Upper lobe of right lung (tissue), 1 donor: ENCODE measurements at regions not wholly inside any gene's neighbourhood (a gene's known extent, or its start where the extent isn't known, plus 50 kb on each side); places are given as distances from the start of the nearest gene placed in this dataset.
A peak's percentile ranks its signal among the peaks of the same experiment; 100 is the strongest.

Source experiments
- ATAC-seq: fragments of 200-7000 bp; cut with Tn5 transposase; one replicate; pipeline ENCODE4 v1.9.1; 2020; ENCODE audit warnings: mild to moderate bottlenecking, moderate library complexity
- DNase-seq: peaks from one replicate; pipeline ENCODE4 v3.0.0-alpha.2; 2020
- H3K27ac ChIP-seq: fragments of 200-600 bp; one replicate; pipeline ENCODE4 v1.8.0; 2022
- H3K27me3 ChIP-seq: fragments of 200-600 bp; one replicate; pipeline ENCODE4 v1.8.0; 2022; ENCODE audit warnings: mild to moderate bottlenecking
- H3K36me3 ChIP-seq: fragments of 200-600 bp; one replicate; pipeline ENCODE4 v1.8.0; 2022
- H3K4me1 ChIP-seq: fragments of 200-600 bp; one replicate; pipeline ENCODE4 v1.8.0; 2022
- H3K4me3 ChIP-seq: fragments of 200-600 bp; one replicate; pipeline ENCODE4 v1.8.0; 2022; ENCODE audit warnings: mild to moderate bottlenecking
- H3K9me3 ChIP-seq: fragments of 200-600 bp; one replicate; pipeline ENCODE4 v1.8.0; 2022
- intact Hi-C: fragments of 100-400 bp; cut with DNase I; formaldehyde crosslinking; loops from one replicate; pipeline ENCODE4 v1.11.0; 2022
- TF ChIP-seq, protein P1 (sequence below): fragments of 200-600 bp; IDR thresholded peaks from one replicate; pipeline ENCODE4 v1.8.0; 2022; ENCODE audit warnings: antibody characterized with exemption
- donor health status: DM: no; HTN: yes; CAD: no; lungs with severe emphysema.

DNA sequence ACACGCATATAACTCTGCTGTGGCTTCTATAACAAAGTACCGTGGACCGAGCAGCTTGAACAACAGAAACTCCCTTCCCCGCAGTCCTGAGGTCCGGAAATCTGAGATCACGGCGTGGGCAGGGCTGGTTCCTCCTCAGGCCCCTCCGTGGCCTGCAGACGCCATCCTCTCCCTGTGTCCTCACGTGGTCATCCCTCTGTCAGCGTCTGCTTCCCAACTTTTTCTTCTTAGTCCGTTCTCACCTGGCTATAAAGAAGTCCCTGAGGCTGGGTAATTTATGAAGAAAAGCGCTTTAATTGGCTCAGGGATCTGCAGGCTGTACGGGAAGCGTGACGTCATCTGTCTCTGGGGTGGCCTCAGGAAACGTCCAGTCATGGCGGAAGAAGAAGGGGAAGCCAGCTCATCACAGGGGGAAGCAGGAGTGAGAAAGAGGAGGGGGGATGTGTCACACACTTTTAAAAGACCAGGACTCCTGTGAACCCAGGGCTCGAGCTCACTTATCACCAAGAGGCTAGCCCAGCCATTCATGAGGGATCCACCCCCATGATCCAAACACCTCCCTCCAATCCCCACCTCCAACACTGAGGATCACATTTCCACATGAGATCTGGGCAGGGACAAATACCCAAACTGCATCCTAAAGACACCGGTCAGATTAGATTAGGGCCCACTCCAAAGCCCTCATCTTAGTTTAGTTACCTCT, 91.2 kb upstream of the INSIG1 start:
- Histone ChIP-seq H3K4me3 (peak overlapping the region; percentile 25), H3K36me3 (no peaks in the 10 kb centered on the region), H3K27me3 (no peaks in the 10 kb centered on the region), H3K9me3 (no peaks in the 10 kb centered on the region), H3K4me1 (no peaks in the 10 kb centered on the region), H3K27ac (peak overlapping the region; percentile 87)
- ATAC-seq (peak; percentile 65), DNase-seq (peak; percentile 80)
- intact Hi-C loops = no loop called here
- TF ChIP-seq, protein P1, sequence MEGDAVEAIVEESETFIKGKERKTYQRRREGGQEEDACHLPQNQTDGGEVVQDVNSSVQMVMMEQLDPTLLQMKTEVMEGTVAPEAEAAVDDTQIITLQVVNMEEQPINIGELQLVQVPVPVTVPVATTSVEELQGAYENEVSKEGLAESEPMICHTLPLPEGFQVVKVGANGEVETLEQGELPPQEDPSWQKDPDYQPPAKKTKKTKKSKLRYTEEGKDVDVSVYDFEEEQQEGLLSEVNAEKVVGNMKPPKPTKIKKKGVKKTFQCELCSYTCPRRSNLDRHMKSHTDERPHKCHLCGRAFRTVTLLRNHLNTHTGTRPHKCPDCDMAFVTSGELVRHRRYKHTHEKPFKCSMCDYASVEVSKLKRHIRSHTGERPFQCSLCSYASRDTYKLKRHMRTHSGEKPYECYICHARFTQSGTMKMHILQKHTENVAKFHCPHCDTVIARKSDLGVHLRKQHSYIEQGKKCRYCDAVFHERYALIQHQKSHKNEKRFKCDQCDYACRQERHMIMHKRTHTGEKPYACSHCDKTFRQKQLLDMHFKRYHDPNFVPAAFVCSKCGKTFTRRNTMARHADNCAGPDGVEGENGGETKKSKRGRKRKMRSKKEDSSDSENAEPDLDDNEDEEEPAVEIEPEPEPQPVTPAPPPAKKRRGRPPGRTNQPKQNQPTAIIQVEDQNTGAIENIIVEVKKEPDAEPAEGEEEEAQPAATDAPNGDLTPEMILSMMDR = no peak

DNA sequence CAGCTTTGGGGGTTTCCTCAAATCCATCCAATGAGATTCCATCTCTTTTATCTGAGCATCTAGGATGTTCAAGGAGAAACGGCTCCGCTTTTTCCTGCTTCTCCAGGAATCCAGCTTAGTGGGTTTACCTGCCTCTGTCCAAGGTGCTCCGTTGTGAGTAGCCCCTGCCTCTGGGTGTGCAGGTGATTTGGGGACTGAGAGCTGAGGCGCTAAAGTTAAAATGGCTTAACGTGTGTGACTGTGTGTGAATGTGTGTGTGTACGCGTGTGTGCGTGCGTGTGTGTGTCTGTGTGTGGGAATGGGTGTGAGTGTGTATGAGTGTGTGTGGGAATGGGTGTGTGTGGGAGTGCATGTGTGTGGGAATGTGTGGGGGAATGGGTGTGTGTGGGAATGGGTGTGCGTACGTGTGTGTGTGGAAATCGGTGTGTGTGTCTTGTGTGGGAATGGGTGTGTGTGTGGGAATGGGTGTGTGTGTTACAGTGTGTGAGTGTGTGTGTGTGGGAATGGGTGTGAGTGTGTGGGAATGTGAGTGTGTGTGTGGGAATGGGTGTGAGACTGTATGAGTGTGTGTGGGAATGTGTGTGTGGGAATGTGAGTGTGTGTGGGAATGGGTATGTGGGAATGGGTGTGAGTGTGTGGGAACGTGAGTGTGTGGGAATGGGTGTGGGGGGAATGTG, 90.2 kb upstream of the INSIG1 start:
- Histone ChIP-seq H3K4me3 (no peak overlapping the region), H3K27me3 (no peaks in the 10 kb centered on the region), H3K36me3 (no peaks in the 10 kb centered on the region), H3K27ac (peak overlapping the region; percentile 87), H3K4me1 (no peaks in the 10 kb centered on the region), H3K9me3 (no peaks in the 10 kb centered on the region)
- ATAC-seq (no peak), DNase-seq (no peak)
- intact Hi-C loops = no loop called here
- TF ChIP-seq, protein P1 = no peak

DNA sequence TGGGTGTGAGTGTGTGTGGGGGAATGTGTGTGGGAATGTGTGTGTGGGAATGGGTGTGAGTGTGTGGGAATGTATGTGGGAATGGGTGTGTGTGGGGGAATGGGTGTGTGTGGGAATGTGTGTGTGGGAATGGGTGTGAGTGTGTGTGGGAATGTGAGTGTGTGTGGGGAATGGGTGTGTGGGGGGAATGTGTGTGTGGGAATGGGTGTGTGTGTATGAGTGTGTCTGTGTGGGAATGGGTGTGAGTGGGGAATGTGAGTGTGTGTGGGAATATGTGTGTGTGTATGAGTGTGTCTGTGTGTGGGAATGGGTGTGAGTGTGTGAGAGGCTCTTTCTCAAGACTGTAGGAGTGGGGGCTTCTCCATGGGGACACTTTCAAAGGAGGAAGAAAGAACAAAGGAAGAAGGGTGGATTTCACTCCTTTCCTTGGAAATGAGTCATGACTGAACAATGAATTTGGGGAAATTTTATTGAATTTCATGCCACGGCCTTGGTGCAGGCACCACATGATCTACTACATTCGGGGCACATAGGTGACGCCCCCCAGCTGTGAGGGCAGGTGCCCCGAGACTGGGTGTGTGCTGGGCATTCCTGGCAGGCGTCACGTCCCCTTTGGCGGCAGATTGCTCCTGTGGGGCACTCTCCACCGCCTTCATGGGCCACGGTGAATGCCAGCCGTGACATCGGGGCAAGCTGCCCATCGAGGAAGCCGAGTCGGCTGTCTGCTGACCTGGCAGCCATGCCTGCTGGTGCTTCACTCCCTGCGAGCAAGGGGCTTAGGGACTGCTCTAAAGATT, 88.8 kb upstream of the INSIG1 start:
- H3K4me3 ChIP-seq = no peak overlapping the region
- peak overlapping the region; percentile 55 for H3K27ac ChIP-seq
- no peak for ATAC-seq
- TF ChIP-seq, protein P1 = no peak
- no peaks in the 10 kb centered on the region for H3K9me3 ChIP-seq
- no peaks in the 10 kb centered on the region for H3K4me1 ChIP-seq
- no peak for DNase-seq
- intact Hi-C loops = no loop called here
- no peaks in the 10 kb centered on the region for H3K36me3 ChIP-seq
- no peaks in the 10 kb centered on the region for H3K27me3 ChIP-seq

- peak overlapping the region; percentile 55 for H3K27ac ChIP-seq
- no peaks in the 10 kb centered on the region for H3K36me3 ChIP-seq
- TF ChIP-seq, protein P1 = no peak
- ATAC-seq (no peak), DNase-seq (no peak)
- H3K4me1 ChIP-seq = no peaks in the 10 kb centered on the region
- no peak overlapping the region for H3K4me3 ChIP-seq
- H3K27me3 ChIP-seq = peaks cover 4% of the 10 kb centered on the region
- intact Hi-C loops = no loop called here
- H3K9me3 ChIP-seq = no peaks in the 10 kb centered on the region
Measured at GRCh38 chr7:155209478-155210319, 88.0 kb upstream of the INSIG1 start.

DNA sequence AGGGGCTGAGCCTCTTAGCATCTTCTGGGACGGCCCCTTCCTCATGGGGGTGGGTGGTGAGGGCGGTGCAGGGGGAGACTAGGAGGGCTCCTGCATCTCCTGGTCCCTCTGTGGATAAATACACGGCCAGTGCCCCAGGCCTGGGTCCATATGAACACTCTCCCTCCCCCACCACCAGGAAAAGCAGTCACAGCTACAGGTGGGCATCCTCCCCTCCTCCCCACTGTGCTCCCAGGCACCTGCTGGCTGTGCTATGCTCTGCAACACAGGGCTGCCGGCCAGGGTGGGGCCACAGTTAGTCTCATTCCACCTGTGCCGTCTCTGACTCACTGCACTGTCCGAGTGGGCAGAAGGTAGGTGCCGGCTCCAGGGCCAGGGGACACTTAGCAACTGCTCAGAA, 87.3 kb upstream of the INSIG1 start:
- no peak for ATAC-seq
- no peaks in the 10 kb centered on the region for H3K4me1 ChIP-seq
- H3K4me3 ChIP-seq = no peak overlapping the region
- H3K36me3 ChIP-seq = no peaks in the 10 kb centered on the region
- H3K9me3 ChIP-seq = no peaks in the 10 kb centered on the region
- TF ChIP-seq, protein P1 = no peak
- DNase-seq = no peak
- H3K27me3 ChIP-seq = peaks cover 10% of the 10 kb centered on the region
- intact Hi-C loops = no loop called here
- no peak overlapping the region for H3K27ac ChIP-seq
